ENCODE measurements at regions not wholly inside any gene's neighbourhood (a gene's known extent, or its start where the extent isn't known, plus 50 kb on each side); places are given as distances from the start of the nearest gene placed in this dataset.

DNA sequence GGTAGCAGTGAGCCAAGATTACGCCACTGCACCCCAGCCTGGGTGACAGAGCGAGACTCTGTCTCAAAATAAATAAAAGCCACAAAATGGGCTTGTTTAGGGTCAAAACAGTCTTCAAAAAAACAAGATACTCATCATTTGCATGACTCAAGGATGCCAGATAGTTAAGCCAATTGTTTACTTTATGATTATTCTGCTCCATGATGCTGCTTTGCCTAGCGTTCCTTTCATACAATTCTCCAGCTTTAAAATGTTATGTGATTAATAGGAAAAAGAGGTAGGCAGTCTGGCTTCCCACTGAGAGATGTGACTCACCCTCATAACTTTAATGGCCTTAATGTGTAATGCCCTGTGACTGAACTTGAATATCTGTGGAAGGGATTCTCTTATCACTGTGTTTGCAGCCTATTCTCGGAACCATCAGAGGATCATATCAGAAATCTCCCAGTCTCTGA is 364.6 kb upstream of the TRPC7 start (continued):
- TF ChIP-seq ZNF426 (tag by site-specific recombination; IDR thresholded peaks at IDR 0.05) (no peak), ZNF510 (tag by site-specific recombination; IDR thresholded peaks at IDR 0.05; ENCODE audit: insufficient replicate concordance) (peak; percentile 55), HOXC10 (CRISPR knock-in tag; IDR thresholded peaks at IDR 0.05) (no peak), ZNF169 (tag by site-specific recombination; IDR thresholded peaks at IDR 0.05) (no peak), FEZF1 (tag by site-specific recombination; IDR thresholded peaks at IDR 0.05) (peak; percentile 93), SP7 (tag by site-specific recombination; IDR thresholded peaks at IDR 0.05) (peak; percentile 99), OVOL3 (tag by site-specific recombination; IDR thresholded peaks at IDR 0.05) (peak; percentile 93; the same call in 1 of the 2 replicates), ZFP37 (tag by site-specific recombination; IDR thresholded peaks at IDR 0.05) (0 out of 2 replicates have a peak, but pooled peaks have one; percentile 60), MZF1 (tag by site-specific recombination; IDR thresholded peaks at IDR 0.05; ENCODE audit: borderline replicate concordance) (peak; percentile 78; the same call in 1 of the 2 replicates), ZNF146 (tag by site-specific recombination; IDR thresholded peaks at IDR 0.05) (peak; percentile 75), ZNF121 (tag by site-specific recombination; IDR thresholded peaks at IDR 0.05) (no peak), ZNF544 (tag by site-specific recombination; IDR thresholded peaks at IDR 0.05) (no peak), ZNF433 (tag by site-specific recombination; IDR thresholded peaks at IDR 0.05; ENCODE audit: low read depth) (no peak), ZNF16 (tag by site-specific recombination; IDR thresholded peaks at IDR 0.05; ENCODE audit: low read depth) (no peak), ZIC2 (tag by site-specific recombination; IDR thresholded peaks at IDR 0.05) (peak; percentile 94), ZNF324 (tag by site-specific recombination; IDR thresholded peaks at IDR 0.05) (peak; percentile 88; the same call in 1 of the 2 replicates), WT1 (tag by site-specific recombination; IDR thresholded peaks at IDR 0.05) (peak; percentile 95), ZBTB21 (tag by site-specific recombination; IDR thresholded peaks at IDR 0.05) (peak; percentile 81; the same call in 1 of the 2 replicates), IKZF3 (tag by site-specific recombination; IDR thresholded peaks at IDR 0.05) (peak; percentile 93), ZNF596 (tag by site-specific recombination; IDR thresholded peaks at IDR 0.05) (peak; percentile 41), ZNF654 (tag by site-specific recombination; IDR thresholded peaks at IDR 0.05; ENCODE audit: low read depth) (peak; percentile 18; the same call in 1 of the 2 replicates), ZNF777 (tag by site-specific recombination; IDR thresholded peaks at IDR 0.05; ENCODE audit: borderline replicate concordance) (no peak), ZSCAN23 (tag by site-specific recombination; IDR thresholded peaks at IDR 0.05) (peak; percentile 87; the same call in 1 of the 2 replicates), ZNF2 (tag by site-specific recombination; IDR thresholded peaks at IDR 0.05) (peak; percentile 94), GLI2 (tag by site-specific recombination; IDR thresholded peaks at IDR 0.05; ENCODE audit: borderline replicate concordance, low read depth) (peak; percentile 96), ZNF366 (tag by site-specific recombination; conservative IDR thresholded peaks at IDR 0.05) (peak; percentile 94), BCL11A (tag by site-specific recombination; IDR thresholded peaks at IDR 0.05; ENCODE audit: low read depth) (peak; percentile 96), ZNF248 (tag by site-specific recombination; IDR thresholded peaks at IDR 0.05) (no peak)
- TF ChIP-seq, protein P1, sequence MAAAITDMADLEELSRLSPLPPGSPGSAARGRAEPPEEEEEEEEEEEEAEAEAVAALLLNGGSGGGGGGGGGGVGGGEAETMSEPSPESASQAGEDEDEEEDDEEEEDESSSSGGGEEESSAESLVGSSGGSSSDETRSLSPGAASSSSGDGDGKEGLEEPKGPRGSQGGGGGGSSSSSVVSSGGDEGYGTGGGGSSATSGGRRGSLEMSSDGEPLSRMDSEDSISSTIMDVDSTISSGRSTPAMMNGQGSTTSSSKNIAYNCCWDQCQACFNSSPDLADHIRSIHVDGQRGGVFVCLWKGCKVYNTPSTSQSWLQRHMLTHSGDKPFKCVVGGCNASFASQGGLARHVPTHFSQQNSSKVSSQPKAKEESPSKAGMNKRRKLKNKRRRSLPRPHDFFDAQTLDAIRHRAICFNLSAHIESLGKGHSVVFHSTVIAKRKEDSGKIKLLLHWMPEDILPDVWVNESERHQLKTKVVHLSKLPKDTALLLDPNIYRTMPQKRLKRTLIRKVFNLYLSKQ (tag by site-specific recombination; IDR thresholded peaks at IDR 0.05; ENCODE audit: borderline replicate concordance), result no peak
- TF ChIP-seq, protein P2, sequence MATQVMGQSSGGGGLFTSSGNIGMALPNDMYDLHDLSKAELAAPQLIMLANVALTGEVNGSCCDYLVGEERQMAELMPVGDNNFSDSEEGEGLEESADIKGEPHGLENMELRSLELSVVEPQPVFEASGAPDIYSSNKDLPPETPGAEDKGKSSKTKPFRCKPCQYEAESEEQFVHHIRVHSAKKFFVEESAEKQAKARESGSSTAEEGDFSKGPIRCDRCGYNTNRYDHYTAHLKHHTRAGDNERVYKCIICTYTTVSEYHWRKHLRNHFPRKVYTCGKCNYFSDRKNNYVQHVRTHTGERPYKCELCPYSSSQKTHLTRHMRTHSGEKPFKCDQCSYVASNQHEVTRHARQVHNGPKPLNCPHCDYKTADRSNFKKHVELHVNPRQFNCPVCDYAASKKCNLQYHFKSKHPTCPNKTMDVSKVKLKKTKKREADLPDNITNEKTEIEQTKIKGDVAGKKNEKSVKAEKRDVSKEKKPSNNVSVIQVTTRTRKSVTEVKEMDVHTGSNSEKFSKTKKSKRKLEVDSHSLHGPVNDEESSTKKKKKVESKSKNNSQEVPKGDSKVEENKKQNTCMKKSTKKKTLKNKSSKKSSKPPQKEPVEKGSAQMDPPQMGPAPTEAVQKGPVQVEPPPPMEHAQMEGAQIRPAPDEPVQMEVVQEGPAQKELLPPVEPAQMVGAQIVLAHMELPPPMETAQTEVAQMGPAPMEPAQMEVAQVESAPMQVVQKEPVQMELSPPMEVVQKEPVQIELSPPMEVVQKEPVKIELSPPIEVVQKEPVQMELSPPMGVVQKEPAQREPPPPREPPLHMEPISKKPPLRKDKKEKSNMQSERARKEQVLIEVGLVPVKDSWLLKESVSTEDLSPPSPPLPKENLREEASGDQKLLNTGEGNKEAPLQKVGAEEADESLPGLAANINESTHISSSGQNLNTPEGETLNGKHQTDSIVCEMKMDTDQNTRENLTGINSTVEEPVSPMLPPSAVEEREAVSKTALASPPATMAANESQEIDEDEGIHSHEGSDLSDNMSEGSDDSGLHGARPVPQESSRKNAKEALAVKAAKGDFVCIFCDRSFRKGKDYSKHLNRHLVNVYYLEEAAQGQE (tag by site-specific recombination; IDR thresholded peaks at IDR 0.05), result 0 out of 2 replicates have a peak, but pooled peaks have one; percentile 17
- TF ChIP-seq, protein P3, sequence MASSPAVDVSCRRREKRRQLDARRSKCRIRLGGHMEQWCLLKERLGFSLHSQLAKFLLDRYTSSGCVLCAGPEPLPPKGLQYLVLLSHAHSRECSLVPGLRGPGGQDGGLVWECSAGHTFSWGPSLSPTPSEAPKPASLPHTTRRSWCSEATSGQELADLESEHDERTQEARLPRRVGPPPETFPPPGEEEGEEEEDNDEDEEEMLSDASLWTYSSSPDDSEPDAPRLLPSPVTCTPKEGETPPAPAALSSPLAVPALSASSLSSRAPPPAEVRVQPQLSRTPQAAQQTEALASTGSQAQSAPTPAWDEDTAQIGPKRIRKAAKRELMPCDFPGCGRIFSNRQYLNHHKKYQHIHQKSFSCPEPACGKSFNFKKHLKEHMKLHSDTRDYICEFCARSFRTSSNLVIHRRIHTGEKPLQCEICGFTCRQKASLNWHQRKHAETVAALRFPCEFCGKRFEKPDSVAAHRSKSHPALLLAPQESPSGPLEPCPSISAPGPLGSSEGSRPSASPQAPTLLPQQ (tag by site-specific recombination; IDR thresholded peaks at IDR 0.05), result peak; percentile 86
- TF ChIP-seq, protein P4, sequence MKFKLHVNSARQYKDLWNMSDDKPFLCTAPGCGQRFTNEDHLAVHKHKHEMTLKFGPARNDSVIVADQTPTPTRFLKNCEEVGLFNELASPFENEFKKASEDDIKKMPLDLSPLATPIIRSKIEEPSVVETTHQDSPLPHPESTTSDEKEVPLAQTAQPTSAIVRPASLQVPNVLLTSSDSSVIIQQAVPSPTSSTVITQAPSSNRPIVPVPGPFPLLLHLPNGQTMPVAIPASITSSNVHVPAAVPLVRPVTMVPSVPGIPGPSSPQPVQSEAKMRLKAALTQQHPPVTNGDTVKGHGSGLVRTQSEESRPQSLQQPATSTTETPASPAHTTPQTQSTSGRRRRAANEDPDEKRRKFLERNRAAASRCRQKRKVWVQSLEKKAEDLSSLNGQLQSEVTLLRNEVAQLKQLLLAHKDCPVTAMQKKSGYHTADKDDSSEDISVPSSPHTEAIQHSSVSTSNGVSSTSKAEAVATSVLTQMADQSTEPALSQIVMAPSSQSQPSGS (tag by site-specific recombination; IDR thresholded peaks at IDR 0.05; ENCODE audit: low read depth), result peak; percentile 42; the same call in 1 of the 2 replicates
- TF ChIP-seq, protein P5, sequence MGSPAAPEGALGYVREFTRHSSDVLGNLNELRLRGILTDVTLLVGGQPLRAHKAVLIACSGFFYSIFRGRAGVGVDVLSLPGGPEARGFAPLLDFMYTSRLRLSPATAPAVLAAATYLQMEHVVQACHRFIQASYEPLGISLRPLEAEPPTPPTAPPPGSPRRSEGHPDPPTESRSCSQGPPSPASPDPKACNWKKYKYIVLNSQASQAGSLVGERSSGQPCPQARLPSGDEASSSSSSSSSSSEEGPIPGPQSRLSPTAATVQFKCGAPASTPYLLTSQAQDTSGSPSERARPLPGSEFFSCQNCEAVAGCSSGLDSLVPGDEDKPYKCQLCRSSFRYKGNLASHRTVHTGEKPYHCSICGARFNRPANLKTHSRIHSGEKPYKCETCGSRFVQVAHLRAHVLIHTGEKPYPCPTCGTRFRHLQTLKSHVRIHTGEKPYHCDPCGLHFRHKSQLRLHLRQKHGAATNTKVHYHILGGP (tag by site-specific recombination; IDR thresholded peaks at IDR 0.05), result 0 out of 2 replicates have a peak, but pooled peaks have one; percentile 16

All from HEK293 (cell line).